Omental fat pad (tissue), 3 donors: ENCODE measurements at regions not wholly inside any gene's neighbourhood (a gene's known extent, or its start where the extent isn't known, plus 50 kb on each side); places are given as distances from the start of the nearest gene placed in this dataset.

Experiments used
- ATAC-seq: fragments of 150-250 bp; one replicate; pipeline ENCODE4 v1.9.1; 2016; ENCODE audit warnings: mild to moderate bottlenecking, moderate library complexity; ENCODE audit not compliant: low FRiP score
- DNase-seq: peaks from one replicate; pipeline ENCODE4 v3.0.0-alpha.2; 2019; ENCODE audit warnings: low spot score
- CTCF ChIP-seq, 3 donors: fragments of 450-650 bp; IDR thresholded peaks; one replicate each; pipeline ENCODE4 v1.5.1; 2016 to 2017; ENCODE audit warnings: antibody characterized with exemption in 3 of 3, mild to moderate bottlenecking in 3 of 3, moderate library complexity in 2 of 3

DNA sequence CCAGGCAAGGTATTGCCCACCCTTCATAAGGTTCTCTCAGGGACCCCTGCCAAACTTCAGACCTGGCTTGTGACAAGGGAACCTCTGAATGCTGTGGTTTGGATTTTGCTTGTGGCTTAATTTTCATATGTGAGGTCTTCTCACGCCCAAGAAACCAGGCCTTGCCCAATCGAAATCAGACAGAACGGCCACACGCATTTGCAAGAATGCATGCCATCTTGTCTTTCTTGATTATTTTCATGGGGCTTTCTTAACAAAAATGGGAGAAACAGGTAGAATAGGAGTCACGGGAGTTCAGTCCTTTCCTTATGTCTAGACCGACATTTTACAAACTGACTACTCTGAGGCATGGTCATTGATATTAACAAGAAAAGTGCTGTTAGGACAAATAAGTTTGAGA lies 170.2 kb upstream of the PAPPA start:
- DNase-seq: no peak
- ATAC-seq: no peak
- no peak for TF ChIP-seq CTCF (IDR thresholded peaks at IDR 0.05)

GRCh38 chr9:115985657-115986056 lies 167.9 kb upstream of the PAPPA start:
- ATAC-seq: no peak
- no peak for TF ChIP-seq CTCF (IDR thresholded peaks at IDR 0.05)
- no peak for DNase-seq

GRCh38 chr9:115986508-115986907 lies 167.1 kb upstream of the PAPPA start:
- ATAC-seq (no peak), DNase-seq (no peak)
- no peak for TF ChIP-seq CTCF (IDR thresholded peaks at IDR 0.05)

DNA sequence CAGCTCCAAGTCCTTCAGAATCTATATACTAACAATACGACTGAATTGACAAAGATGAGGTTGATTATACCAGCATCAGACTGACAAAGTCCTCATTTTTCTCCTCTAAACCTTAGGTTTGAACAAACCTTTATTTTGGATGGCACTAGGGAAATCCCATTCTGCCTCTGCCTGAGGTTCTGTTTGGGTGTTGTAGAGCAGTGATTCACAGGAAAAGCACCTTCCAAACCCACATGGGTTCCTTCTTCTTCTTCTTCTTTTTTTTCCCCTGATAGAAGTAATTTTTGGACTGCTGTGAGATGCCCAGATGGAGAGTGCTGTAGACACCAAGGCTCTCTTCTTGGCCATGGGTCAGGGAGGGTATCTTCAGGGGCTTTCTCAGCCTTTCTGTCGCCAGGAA lies 164.9 kb upstream of the PAPPA start:
- ATAC-seq (no peak), DNase-seq (no peak)
- no peak for TF ChIP-seq CTCF (IDR thresholded peaks at IDR 0.05)

GRCh38 chr9:115989831-115990230 lies 163.8 kb upstream of the PAPPA start:
- ATAC-seq (no peak), DNase-seq (no peak)
- no peak for TF ChIP-seq CTCF (IDR thresholded peaks at IDR 0.05)

DNA sequence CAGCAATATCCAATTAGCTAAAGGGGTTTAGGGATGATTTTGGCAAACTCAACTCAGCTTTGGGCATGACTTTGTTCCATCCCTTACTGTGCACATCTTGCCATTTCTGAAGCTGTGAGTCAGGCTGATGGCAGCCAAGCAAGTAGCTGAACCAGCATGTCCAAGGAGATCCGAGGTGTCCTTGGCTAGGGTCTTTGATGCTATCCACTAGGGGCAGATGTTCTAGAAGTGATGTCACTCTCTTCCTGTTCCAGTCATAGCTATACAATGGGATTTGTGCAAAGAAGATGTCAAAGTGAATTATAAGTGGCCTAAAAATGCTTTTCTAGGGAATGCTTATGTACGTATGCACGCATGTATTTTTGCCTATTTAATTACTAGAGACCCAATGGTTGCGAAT lies 160.8 kb upstream of the PAPPA start:
- ATAC-seq: no peak
- no peak for DNase-seq
- TF ChIP-seq CTCF (IDR thresholded peaks at IDR 0.05): no peak

DNA sequence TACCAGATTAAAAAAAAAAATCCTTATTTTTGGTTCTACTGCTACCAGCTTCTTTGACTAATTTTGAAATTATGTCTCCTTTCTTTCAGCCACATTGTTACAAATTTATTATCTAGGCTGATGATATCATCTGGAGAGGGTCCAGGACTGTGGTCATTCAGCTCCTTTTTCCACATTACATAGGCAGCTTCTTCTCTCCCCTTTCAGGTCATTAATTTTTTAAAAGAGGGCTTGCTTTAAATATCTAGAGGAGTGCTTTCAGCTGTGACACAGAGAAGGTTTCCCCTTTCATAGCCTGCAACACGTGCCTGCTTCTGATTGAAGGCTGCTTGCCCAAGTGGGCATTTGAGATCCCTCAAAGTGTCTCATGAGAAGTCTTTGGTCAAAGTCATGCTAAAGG lies 155.7 kb upstream of the PAPPA start:
- ATAC-seq (no peak), DNase-seq (no peak)
- TF ChIP-seq CTCF (IDR thresholded peaks at IDR 0.05): no peak
